Spleen (tissue), 11 donors: ENCODE measurements at regions not wholly inside any gene's neighbourhood (a gene's known extent, or its start where the extent isn't known, plus 50 kb on each side); places are given as distances from the start of the nearest gene placed in this dataset.
"Not testable (repeated sequence)": the region's sequence is repeated elsewhere in the genome, so short reads cannot be mapped to it uniquely, and the experiment has no call there.

Experiments used
- DNase-seq: peaks from one replicate; pipeline ENCODE4 v3.0.0-alpha.2; 2020
- H3K27ac ChIP-seq, 8 donors: fragments of 200-600 bp; sonication (generic) in 7 of 8; 1 replicate in 4 of 8; 2 replicates in 4 of 8; pipeline versions ENCODE4 v1.5.0 to v1.8.0; 2016 to 2021; ENCODE audit warnings: inconsistent platforms in 4 of 8, mild to moderate bottlenecking in 4 of 8, moderate library complexity in 1 of 8
- H3K27me3 ChIP-seq, 7 donors: fragments of 200-600 bp; sonication (generic) in 6 of 7; replicated peaks in 1 of 7; 1 replicate in 4 of 7; 2 replicates in 3 of 7; pipeline versions ENCODE4 v1.5.0 to v1.8.0; 2016 to 2021; ENCODE audit warnings: inconsistent platforms in 3 of 7, mild to moderate bottlenecking in 1 of 7
- H3K36me3 ChIP-seq, 6 donors: fragments of 200-600 bp; sonication (generic) in 5 of 6; 1 replicate in 4 of 6; 2 replicates in 2 of 6; pipeline versions ENCODE4 v1.5.0 to v1.8.0; 2016 to 2021; ENCODE audit warnings: inconsistent platforms in 2 of 6
- H3K4me1 ChIP-seq, 6 donors: fragments of 200-600 bp; sonication (generic) in 5 of 6; 1 replicate in 3 of 6; 2 replicates in 3 of 6; pipeline versions ENCODE4 v1.5.0 to v1.8.0; 2016 to 2021; ENCODE audit warnings: inconsistent platforms in 3 of 6
- H3K4me3 ChIP-seq, 8 donors: fragments of 200-600 bp; sonication (generic) in 7 of 8; 1 replicate in 4 of 8; 2 replicates in 4 of 8; pipeline versions ENCODE4 v1.5.0 to v1.8.0; 2016 to 2021; ENCODE audit warnings: inconsistent platforms in 4 of 8, mild to moderate bottlenecking in 4 of 8, moderate library complexity in 2 of 8
- H3K9me3 ChIP-seq, 8 donors: fragments of 200-600 bp; sonication (generic) in 7 of 8; 1 replicate in 4 of 8; 2 replicates in 4 of 8; pipeline versions ENCODE4 v1.5.0 to v1.8.0; 2016 to 2021; ENCODE audit warnings: inconsistent platforms in 4 of 8
- WGBS, 5 donors: extraction: QIAGEN DNeasy Blood & Tissue Kit in 3 of 5; methylation state at CpG; one replicate each; pipeline versions ENCODE4 v1.1.5 to v1.1.7; 2013 to 2018; 5-methylcytosine and 5-hydroxymethylcytosine counted together
- intact Hi-C: fragments of 100-400 bp; cut with DNase I; formaldehyde crosslinking; loops from one replicate; pipeline ENCODE4 v1.15.0; 2023; ENCODE audit warnings: low total_unique reads
- donor health status: healthy with polysubstance abuse.
- donor health status: DM: no; HTN: no; CAD: no; lungs with moderate emphysema.
- donor health status: DM: no; HTN: no; CAD: no.
- donor health status: Bipolar disorder and iron deficiency.
- donor health status: healthy.
- donor health status: DM: no; HTN: no; CAD: no.
- donor health status: DM: yes; HTN: yes; CAD: no.

DNA sequence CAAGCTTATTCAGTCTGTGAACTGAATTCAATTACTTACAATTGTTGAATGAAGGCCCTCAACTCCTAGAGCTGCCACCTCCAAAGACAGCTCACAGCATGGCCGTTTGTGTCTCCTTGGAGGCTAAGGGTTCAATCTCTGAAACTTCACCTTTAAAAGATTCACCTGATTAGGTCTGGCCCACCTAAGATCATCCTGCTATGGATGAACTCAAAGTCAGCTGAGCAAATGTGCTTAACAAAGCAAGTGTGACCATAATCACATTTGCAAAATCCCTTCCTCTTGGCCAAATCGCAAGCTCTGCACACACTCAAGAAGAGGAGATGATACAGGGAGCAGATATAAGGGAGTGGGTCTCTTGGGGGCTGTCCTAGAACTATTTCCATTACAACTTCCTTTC, 105.0 kb upstream of the FAM90A1 start:
- H3K4me3 ChIP-seq, DNase-seq, H3K27me3 ChIP-seq, H3K36me3 ChIP-seq, intact Hi-C loops, H3K27ac ChIP-seq, H3K4me1 ChIP-seq: not testable (repeated sequence)
- 77 to 100% (median 93%) methylated on average over 1 to 2 of the region's 2 CpGs for WGBS, 5 donors
- H3K9me3 ChIP-seq = peaks cover 0 to 20% (median 10%) of the 10 kb centered on the region in 8 donors

DNA sequence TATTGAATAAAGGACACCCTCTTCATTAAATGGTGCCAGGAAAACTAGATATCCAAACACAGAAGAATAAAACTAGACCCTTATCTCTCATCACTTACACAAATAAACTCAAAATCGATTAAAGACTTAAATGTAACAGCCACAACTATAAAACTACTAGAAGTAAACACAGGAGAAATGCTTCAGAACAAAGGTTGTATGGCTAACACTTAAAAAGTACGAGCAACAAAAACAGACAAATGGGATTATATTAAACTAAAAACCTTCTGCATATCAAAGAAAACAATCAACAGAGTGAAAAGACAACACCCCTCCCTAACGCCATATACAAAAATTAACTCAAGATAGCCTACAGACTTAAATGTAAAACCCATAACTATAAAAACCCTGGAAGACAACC, 104.7 kb upstream of the CLEC6A start:
- DNase-seq, H3K9me3 ChIP-seq, H3K4me3 ChIP-seq, H3K4me1 ChIP-seq, H3K36me3 ChIP-seq, intact Hi-C loops, H3K27me3 ChIP-seq, H3K27ac ChIP-seq: not testable (repeated sequence)
- 81 to 96% (median 93%) methylated on average over 3 of the region's 3 CpGs for WGBS, 5 donors

DNA sequence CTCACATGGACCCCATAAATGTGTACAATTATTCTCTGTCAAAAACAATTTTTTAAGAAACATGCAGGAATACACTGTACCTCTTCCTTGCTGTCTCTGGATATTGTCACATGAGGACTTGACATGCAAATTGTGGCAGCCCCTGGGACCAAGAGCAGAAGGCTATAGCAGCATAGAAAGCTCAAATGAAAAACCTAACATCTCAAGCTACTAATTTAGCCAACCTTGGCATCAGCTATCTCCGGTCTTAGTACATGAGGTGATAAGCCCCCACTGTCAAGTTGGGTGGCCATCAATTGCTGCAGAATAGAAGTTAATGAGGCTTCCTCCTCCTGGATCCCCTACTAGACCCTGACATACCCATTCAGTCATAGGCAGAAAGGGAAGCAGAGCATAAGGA, 101.0 kb upstream of the CLEC6A start:
- H3K36me3 ChIP-seq, H3K9me3 ChIP-seq, H3K27ac ChIP-seq, H3K4me1 ChIP-seq, DNase-seq, H3K4me3 ChIP-seq, intact Hi-C loops: not testable (repeated sequence)
- H3K27me3 ChIP-seq = peaks cover 0 to 11% (median 0%) of the 10 kb centered on the region in 7 donors
- WGBS, 5 donors = 79 to 100% (median 84%) methylated on average over 1 of the region's 1 CpG

DNA sequence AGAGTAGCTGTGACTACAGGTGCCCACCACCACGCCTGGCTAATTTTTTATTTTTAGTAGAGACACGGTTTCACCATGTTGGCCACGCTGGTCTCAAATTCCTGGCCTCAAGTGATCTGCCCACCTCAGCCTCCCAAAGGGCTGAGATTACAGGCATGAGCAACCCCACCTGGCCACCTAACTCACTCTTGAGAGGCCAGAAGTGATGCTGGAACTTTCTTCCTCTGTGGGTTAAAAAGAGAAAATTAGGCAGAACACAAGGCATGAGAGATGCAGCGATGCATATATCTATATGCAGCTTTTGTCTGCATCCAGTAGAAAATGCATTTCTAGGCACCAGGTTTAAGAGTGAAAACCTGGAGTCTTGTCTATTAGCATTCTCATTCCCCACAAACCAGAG, 100.2 kb upstream of the CLEC6A start:
- H3K4me1 ChIP-seq, H3K4me3 ChIP-seq, intact Hi-C loops, H3K9me3 ChIP-seq, H3K36me3 ChIP-seq, DNase-seq, H3K27ac ChIP-seq: not testable (repeated sequence)
- peaks cover 0 to 11% (median 0%) of the 10 kb centered on the region in 7 donors for H3K27me3 ChIP-seq
- 68 to 91% (median 82%) methylated on average over 4 of the region's 4 CpGs for WGBS, 5 donors

DNA sequence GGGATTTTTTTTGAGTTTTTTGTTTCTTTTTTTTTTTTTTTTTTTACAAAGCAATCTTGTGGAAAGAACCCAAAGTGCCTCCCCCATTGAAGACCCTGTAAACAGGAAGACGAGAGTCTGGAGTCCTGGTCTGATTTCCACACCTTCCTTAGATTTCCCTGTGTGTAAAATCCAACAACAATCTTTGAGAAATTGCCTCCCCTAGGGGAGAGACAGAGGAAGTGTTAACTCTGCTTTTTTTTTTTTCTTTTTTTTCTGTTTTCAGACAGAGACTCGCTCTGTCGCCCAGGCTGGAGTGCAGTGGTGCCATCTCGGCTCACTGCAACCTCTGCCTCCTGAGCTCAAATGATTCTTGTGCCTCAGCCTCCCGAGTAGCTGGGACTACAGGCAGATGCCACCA, 82.0 kb upstream of the CLEC6A start:
- 30 to 55% (median 49%) methylated on average over 5 of the region's 5 CpGs for WGBS, 5 donors
- H3K9me3 ChIP-seq, intact Hi-C loops, DNase-seq, H3K4me1 ChIP-seq, H3K27ac ChIP-seq, H3K27me3 ChIP-seq, H3K4me3 ChIP-seq, H3K36me3 ChIP-seq: not testable (repeated sequence)

DNA sequence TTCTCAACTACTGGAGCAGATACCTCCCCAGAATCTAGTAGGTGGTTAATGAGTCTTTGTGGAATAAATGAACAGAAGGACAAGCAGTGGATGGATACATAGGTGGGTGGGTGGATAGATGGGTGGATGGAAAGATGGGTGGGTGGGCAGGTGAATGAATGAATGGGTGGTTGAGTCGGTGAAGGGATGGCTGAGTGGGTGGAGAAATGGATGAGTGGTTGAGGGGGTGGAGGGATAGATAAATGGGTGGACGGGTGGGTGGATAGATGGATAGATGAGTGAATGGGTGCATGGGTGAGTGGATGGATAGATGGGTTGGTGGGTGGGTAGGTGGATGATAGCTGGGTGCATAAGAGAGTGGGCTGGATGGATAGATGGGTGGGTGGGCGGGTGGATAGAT, 80.6 kb upstream of the CLEC6A start:
- WGBS, 5 donors = 59 to 91% (median 67%) methylated on average over 2 to 3 of the region's 3 CpGs
- DNase-seq, H3K36me3 ChIP-seq, intact Hi-C loops, H3K9me3 ChIP-seq, H3K27ac ChIP-seq, H3K4me3 ChIP-seq, H3K27me3 ChIP-seq, H3K4me1 ChIP-seq: not testable (repeated sequence)

DNA sequence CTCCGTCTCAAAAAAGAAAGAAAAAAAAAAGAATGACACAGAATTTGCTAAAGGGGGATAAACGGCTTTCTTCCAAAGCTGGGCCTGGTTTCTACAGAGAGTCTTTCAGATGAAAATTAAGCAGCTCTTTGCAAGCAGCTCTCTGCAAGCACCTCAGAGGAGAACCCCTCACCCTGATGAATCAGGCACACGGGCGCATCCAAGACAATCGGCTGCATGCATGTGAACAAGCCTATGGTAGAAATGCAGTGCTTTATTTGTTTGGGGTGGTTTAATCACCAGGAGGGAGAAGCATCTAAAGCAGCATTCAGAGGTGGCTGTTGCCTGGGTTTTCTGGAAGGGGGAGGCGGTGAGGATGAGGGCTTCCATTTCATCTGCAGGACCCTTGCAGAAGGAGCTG, 78.0 kb upstream of the CLEC6A start:
- H3K9me3 ChIP-seq, H3K27ac ChIP-seq, H3K4me1 ChIP-seq, H3K27me3 ChIP-seq, H3K4me3 ChIP-seq, H3K36me3 ChIP-seq, DNase-seq, intact Hi-C loops: not testable (repeated sequence)
- 80 to 91% (median 83%) methylated on average over 6 of the region's 6 CpGs for WGBS, 5 donors

DNA sequence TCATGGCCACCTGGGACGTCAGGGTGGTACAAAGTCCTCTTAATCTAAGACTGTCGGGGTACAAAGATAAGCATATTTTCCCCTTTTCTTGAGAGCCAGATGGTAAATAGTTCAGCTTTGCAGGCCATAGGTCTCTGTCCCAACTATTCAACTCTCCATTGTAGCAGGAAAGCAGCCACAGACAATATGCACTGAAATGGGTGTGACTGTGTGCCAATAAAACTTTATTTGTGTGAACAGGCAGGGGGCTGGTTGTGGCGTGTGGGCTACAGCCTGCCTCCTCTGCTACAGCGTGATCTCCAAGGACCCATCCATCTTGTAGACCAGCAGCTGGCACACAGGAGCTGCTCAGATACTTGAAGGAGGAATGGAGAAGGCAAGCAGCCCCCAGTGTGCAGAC, 73.2 kb upstream of the CLEC6A start:
- H3K27me3 ChIP-seq, H3K4me3 ChIP-seq, H3K36me3 ChIP-seq, H3K27ac ChIP-seq, H3K9me3 ChIP-seq, DNase-seq, intact Hi-C loops, H3K4me1 ChIP-seq: not testable (repeated sequence)
- 77 to 93% (median 86%) methylated on average over 4 of the region's 4 CpGs for WGBS, 5 donors

DNA sequence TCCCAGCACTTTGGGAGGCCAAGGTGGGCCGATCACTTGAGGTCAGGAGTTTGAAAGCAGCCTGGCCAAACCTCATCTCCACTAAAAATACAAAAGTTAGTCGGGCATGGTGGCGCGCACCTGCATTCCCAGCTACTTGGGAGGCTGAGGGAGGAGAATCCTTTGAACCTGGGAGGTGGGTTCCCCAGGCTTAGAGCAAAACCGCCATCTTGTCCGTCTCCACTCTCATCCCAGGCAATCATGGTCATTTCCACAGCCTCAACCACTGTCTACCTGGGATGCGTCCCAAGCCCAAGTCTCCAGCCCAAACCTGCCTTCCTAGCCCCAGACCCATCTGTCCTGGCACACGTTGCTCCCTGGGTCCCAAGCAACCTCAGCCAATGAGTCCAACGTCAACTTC, 71.1 kb upstream of the CLEC6A start:
- H3K9me3 ChIP-seq, H3K4me1 ChIP-seq, H3K36me3 ChIP-seq, DNase-seq, H3K4me3 ChIP-seq, H3K27ac ChIP-seq, intact Hi-C loops: not testable (repeated sequence)
- WGBS, 5 donors = 90 to 94% (median 90%) methylated on average over 9 of the region's 9 CpGs
- peaks cover 0 to 13% (median 0%) of the 10 kb centered on the region in 7 donors for H3K27me3 ChIP-seq

DNA sequence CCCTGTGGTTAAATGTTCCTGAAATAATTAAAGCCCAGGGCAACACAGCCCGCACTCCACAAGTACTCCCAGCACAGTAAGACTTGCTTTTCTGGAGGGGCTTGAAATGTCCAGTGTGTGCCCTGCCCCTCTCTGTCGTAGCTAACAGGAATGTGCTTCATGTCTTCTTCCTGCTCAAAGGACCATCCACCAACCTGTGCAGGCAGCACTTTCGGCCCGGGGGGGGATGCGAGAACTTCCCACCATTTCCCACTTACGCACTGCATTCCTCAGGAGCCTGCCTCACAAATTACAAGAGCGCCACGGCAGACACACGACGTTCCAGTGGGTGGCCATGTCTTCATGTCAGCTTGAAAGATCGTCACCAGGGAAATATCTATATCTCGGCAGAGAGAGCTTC, 70.3 kb upstream of the CLEC6A start:
- Histone ChIP-seq H3K27me3 (peaks cover 0 to 21% (median 0%) of the 10 kb centered on the region in 7 donors), H3K4me1 (peaks cover 0 to 12% (median 4%) of the 10 kb centered on the region in 6 donors)
- H3K27ac ChIP-seq, H3K36me3 ChIP-seq, intact Hi-C loops, DNase-seq, H3K9me3 ChIP-seq, H3K4me3 ChIP-seq: not testable (repeated sequence)
- WGBS, 5 donors = 82 to 89% (median 84%) methylated on average over 11 to 12 of the region's 12 CpGs

DNA sequence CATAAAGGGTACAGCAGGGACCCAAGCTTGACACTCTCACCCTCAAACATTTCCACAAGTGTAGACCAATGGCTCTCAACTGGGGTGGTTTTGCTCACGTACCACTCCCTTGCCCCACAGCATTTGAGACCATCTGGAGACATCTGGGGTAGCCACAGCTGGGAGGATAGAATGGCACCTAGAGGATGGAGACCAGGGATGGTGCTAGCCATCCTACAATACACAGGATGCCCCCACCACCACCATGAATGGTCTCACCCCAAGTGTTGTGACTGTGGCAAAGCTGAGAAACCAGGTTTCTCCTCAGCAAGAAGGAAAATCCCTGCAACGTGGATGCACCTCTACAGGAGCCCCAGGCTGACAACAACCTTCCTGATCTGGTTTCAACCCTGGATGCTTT, 69.1 kb upstream of the CLEC6A start:
- DNase-seq, intact Hi-C loops, H3K9me3 ChIP-seq, H3K27ac ChIP-seq, H3K36me3 ChIP-seq, H3K4me3 ChIP-seq: not testable (repeated sequence)
- 67 to 94% (median 80%) methylated on average over 1 to 2 of the region's 2 CpGs for WGBS, 5 donors
- H3K4me1 ChIP-seq = peaks cover 0 to 15% (median 4%) of the 10 kb centered on the region in 6 donors
- H3K27me3 ChIP-seq = peaks cover 0 to 32% (median 0%) of the 10 kb centered on the region in 7 donors

DNA sequence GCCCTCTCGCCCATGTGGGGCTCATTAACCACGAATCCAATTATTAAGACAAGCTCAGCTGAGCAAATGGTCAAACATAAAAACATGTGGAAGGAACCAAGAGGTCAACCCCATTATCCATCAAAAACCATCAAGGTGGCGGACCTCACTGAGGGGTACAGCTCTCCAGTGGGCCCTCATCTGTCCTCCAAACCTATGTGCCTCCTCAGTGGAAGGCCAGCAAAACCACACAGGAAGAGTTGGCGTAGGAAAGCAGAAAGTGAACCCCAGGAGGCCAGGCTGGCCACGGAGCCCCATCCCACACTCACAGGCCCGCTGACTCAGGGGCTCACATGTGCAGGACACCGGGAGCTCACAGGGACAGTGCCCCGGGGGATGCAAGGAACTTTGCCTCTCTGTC, 66.5 kb upstream of the CLEC6A start:
- Histone ChIP-seq H3K27me3 (peaks cover 0 to 45% (median 0%) of the 10 kb centered on the region in 7 donors), H3K4me1 (peaks cover 0 to 15% (median 4%) of the 10 kb centered on the region in 6 donors)
- H3K27ac ChIP-seq, H3K36me3 ChIP-seq, intact Hi-C loops, H3K4me3 ChIP-seq, H3K9me3 ChIP-seq, DNase-seq: not testable (repeated sequence)
- 56 to 65% (median 61%) methylated on average over 8 of the region's 8 CpGs for WGBS, 5 donors
